ENCODE measurements at regions not wholly inside any gene's neighbourhood (a gene's known extent, or its start where the extent isn't known, plus 50 kb on each side); places are given as distances from the start of the nearest gene placed in this dataset.

- TF ChIP-seq, protein P1, sequence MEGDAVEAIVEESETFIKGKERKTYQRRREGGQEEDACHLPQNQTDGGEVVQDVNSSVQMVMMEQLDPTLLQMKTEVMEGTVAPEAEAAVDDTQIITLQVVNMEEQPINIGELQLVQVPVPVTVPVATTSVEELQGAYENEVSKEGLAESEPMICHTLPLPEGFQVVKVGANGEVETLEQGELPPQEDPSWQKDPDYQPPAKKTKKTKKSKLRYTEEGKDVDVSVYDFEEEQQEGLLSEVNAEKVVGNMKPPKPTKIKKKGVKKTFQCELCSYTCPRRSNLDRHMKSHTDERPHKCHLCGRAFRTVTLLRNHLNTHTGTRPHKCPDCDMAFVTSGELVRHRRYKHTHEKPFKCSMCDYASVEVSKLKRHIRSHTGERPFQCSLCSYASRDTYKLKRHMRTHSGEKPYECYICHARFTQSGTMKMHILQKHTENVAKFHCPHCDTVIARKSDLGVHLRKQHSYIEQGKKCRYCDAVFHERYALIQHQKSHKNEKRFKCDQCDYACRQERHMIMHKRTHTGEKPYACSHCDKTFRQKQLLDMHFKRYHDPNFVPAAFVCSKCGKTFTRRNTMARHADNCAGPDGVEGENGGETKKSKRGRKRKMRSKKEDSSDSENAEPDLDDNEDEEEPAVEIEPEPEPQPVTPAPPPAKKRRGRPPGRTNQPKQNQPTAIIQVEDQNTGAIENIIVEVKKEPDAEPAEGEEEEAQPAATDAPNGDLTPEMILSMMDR (IDR thresholded peaks at IDR 0.05), result no peak
- no peak for TF ChIP-seq POLR2A (IDR thresholded peaks at IDR 0.05)
These were observed 92.1 kb upstream of the PLAAT1 start for GRCh38 chr3:193148688-193149473.
